ENCODE measurements at regions not wholly inside any gene's neighbourhood (a gene's known extent, or its start where the extent isn't known, plus 50 kb on each side); places are given as distances from the start of the nearest gene placed in this dataset.

DNA sequence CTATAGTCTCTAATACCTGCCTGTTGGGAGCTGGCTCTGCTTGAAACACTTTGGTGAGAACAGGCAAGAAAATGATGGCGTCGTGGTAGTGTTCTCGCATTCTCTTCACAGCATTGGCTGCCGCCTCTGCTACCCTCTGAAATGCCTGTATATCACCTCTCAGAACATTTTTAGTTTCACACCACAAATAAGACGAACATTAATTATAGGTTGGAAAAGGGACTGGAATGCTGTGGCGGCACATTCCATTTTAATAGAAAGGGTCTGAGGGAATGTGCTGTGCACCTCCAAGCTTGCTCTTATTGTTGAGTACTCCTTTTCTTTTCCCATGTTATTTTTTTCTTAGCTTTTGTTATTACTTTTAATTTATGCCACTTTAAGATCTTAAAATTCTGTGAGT, 134.6 kb upstream of the HMHB1 start:
- no peak overlapping the region for H3K27ac Mint-ChIP-seq
- H3K27me3 Mint-ChIP-seq (ENCODE audit: insufficient read depth), result no peaks in the 10 kb centered on the region
- H3K9me3 Mint-ChIP-seq, result no peaks in the 10 kb centered on the region
- no peak overlapping the region for H3K4me3 Mint-ChIP-seq
- H3K4me1 Mint-ChIP-seq (ENCODE audit: low read depth), result peaks cover 27% of the 10 kb centered on the region
- no peak for DNase-seq
- no peaks in the 10 kb centered on the region for H3K36me3 Mint-ChIP-seq (ENCODE audit: low read depth)
- TF ChIP-seq, protein P1, sequence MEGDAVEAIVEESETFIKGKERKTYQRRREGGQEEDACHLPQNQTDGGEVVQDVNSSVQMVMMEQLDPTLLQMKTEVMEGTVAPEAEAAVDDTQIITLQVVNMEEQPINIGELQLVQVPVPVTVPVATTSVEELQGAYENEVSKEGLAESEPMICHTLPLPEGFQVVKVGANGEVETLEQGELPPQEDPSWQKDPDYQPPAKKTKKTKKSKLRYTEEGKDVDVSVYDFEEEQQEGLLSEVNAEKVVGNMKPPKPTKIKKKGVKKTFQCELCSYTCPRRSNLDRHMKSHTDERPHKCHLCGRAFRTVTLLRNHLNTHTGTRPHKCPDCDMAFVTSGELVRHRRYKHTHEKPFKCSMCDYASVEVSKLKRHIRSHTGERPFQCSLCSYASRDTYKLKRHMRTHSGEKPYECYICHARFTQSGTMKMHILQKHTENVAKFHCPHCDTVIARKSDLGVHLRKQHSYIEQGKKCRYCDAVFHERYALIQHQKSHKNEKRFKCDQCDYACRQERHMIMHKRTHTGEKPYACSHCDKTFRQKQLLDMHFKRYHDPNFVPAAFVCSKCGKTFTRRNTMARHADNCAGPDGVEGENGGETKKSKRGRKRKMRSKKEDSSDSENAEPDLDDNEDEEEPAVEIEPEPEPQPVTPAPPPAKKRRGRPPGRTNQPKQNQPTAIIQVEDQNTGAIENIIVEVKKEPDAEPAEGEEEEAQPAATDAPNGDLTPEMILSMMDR (IDR thresholded peaks at IDR 0.05), result no peak

DNA sequence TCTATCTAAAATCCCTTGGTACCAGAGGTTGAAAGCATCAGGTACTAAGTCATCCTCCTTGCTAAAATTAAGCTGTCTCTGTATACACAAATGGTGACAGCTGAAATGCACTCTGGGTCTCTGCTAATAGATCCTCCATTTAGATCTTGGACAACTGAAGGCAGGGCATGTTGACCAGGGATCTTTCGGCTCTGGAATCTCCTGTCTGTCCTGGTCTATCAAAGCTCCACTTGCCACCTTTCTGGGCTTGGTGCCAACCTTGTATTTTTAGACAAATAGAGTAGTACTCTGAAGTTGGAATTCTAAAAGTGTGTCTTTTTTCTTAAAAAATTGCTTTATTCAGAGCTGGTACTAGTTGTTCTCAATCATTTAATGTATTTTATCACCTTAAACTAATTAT, 135.2 kb upstream of the HMHB1 start:
- Mint-ChIP-seq H3K4me3 (no peak overlapping the region), H3K9me3 (no peaks in the 10 kb centered on the region), H3K4me1 (ENCODE audit: low read depth) (peaks cover 27% of the 10 kb centered on the region), H3K36me3 (ENCODE audit: low read depth) (no peaks in the 10 kb centered on the region), H3K27ac (no peak overlapping the region), H3K27me3 (ENCODE audit: insufficient read depth) (no peaks in the 10 kb centered on the region)
- no peak for DNase-seq
- TF ChIP-seq, protein P1 (IDR thresholded peaks at IDR 0.05), result no peak

DNA sequence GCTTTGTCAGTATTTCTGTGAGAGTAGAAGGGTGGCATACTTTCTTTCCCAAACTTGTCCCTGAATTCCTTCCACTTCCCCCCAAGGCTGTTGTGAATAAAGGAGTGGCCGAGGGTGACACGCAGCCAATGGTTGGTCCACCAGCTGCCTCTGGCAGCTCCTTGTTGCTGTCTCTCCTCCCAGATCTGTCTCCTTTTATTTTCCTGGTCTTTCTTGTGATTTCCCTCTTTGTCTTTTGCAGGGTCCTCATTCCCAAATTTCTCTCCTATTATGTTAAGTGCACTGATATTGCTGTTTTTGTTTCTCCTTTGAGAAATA, 137.5 kb upstream of the HMHB1 start:
- Mint-ChIP-seq H3K4me1 (ENCODE audit: low read depth) (peaks cover 17% of the 10 kb centered on the region), H3K4me3 (no peak overlapping the region), H3K27ac (no peak overlapping the region), H3K9me3 (peaks cover 5% of the 10 kb centered on the region; the same call in 1 of the 2 replicates), H3K27me3 (ENCODE audit: insufficient read depth) (no peaks in the 10 kb centered on the region), H3K36me3 (ENCODE audit: low read depth) (peaks cover 11% of the 10 kb centered on the region; the same call in 1 of the 2 replicates)
- no peak for DNase-seq
- TF ChIP-seq, protein P1 (IDR thresholded peaks at IDR 0.05), result no peak

DNA sequence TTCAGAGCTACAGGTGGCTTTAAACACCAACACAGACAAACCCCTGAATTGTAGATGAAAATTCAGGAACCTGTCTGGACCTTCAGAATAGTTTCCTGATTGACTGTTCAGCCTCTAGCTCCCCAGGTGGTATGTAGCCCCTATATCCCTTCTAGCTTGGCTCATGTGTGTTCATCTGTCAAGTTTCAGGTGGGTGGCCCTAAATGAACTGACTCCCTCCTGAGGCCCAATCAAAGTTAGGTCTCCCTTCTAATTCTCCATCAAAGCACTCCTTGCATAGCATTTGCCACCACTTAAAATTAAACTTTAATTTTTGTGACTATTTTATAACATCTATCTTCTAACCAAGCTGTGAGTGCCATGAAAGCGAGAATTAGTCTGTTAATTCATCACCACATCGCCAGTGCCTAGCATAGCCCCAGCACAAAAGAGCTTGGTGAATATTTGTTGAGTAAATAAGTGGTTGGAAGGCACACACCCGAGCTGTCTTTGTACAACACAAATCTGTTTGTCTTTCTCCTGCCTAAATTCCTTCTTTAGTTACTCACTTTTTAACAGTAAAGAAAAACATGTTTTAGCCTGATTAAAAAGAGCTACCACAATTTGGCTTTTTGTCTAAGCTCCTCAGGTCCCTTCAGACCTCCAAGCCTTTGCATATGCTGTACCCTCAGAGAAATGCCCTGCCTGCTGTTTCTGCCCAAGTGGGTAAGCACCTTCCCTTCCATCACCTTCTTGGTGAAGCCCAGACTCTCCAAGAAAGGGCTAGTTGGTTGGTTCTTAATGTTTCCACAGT, 138.1 kb upstream of the HMHB1 start:
- H3K9me3 Mint-ChIP-seq, result peaks cover 5% of the 10 kb centered on the region; the same call in 1 of the 2 replicates
- peaks cover 11% of the 10 kb centered on the region; the same call in 1 of the 2 replicates for H3K36me3 Mint-ChIP-seq (ENCODE audit: low read depth)
- H3K27me3 Mint-ChIP-seq (ENCODE audit: insufficient read depth), result no peaks in the 10 kb centered on the region
- H3K4me3 Mint-ChIP-seq, result no peak overlapping the region
- H3K27ac Mint-ChIP-seq, result no peak overlapping the region
- peaks cover 12% of the 10 kb centered on the region for H3K4me1 Mint-ChIP-seq (ENCODE audit: low read depth)
- no peak for DNase-seq
- TF ChIP-seq, protein P1 (IDR thresholded peaks at IDR 0.05), result no peak

DNA sequence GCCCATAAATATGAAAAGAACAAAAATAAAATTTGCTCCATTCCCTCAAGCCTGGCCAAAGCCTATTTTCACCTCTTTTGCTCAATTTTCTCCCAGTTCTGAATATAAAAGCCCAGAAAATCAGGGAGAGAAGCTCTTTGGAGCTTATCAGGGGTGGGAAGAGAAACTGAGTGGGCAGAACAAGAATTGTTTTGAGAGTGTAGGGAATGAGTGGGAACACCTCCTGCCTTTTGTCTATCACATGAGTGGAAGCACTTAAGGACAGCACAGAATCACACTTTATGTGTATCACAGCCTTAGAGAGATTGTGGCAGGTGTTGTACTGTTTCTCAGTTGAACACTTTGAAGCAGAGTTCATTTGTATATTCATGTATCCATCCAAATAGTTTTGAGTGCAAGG, 139.2 kb upstream of the HMHB1 start:
- Mint-ChIP-seq H3K4me1 (ENCODE audit: low read depth) (peaks cover 12% of the 10 kb centered on the region), H3K4me3 (no peak overlapping the region), H3K9me3 (peaks cover 5% of the 10 kb centered on the region; the same call in 1 of the 2 replicates), H3K27me3 (ENCODE audit: insufficient read depth) (no peaks in the 10 kb centered on the region), H3K27ac (no peak overlapping the region), H3K36me3 (ENCODE audit: low read depth) (peaks cover 11% of the 10 kb centered on the region; the same call in 1 of the 2 replicates)
- no peak for DNase-seq
- TF ChIP-seq, protein P1 (IDR thresholded peaks at IDR 0.05), result no peak
